GM23338 (cell line): ENCODE measurements at regions not wholly inside any gene's neighbourhood (a gene's known extent, or its start where the extent isn't known, plus 50 kb on each side); places are given as distances from the start of the nearest gene placed in this dataset.

ENCODE experiments used
- ATAC-seq: fragments of 200-7000 bp; cut with Tn5 transposase; 3 replicates; pipeline ENCODE4 v1.9.1; 2020
- DNase-seq: peaks from one replicate; pipeline ENCODE4 v3.0.0-alpha.2; 2015; ENCODE audit warnings: low spot score
- H2AFZ ChIP-seq: fragments of 200-600 bp; sonication (generic); 2 replicates; pipeline ENCODE4 v1.8.0; 2016; ENCODE audit warnings: antibody characterized with exemption, mild to moderate bottlenecking, moderate library complexity
- H3F3A ChIP-seq: fragments of 200-600 bp; sonication (generic); replicated peaks from 2 replicates; pipeline ENCODE4 v1.8.0; 2017; ENCODE audit warnings: antibody characterized with exemption, mixed run types, low read depth
- H3K27ac ChIP-seq: fragments of 200-600 bp; sonication (generic); 2 replicates; pipeline ENCODE4 v1.6.1; 2016; ENCODE audit warnings: low read depth
- H3K27me3 ChIP-seq: fragments of 200-600 bp; sonication (generic); 2 replicates; pipeline ENCODE4 v1.8.0; 2016; ENCODE audit warnings: mild to moderate bottlenecking, mixed run types, moderate library complexity; ENCODE audit not compliant: insufficient read depth
- H3K36me3 ChIP-seq: fragments of 200-600 bp; sonication (generic); 2 replicates; pipeline ENCODE4 v1.8.0; 2016; ENCODE audit warnings: mild to moderate bottlenecking; ENCODE audit not compliant: insufficient read depth
- H3K4me1 ChIP-seq: fragments of 200-600 bp; sonication (generic); 2 replicates; pipeline ENCODE4 v1.8.0; 2016; ENCODE audit warnings: mild to moderate bottlenecking, moderate library complexity; ENCODE audit not compliant: insufficient read depth
- H3K4me2 ChIP-seq: fragments of 200-600 bp; sonication (generic); 2 replicates; pipeline ENCODE4 v1.7.1; 2017; ENCODE audit warnings: mixed run types
- H3K4me3 ChIP-seq: fragments of 200-600 bp; sonication (generic); 2 replicates; pipeline ENCODE4 v1.6.1; 2016; ENCODE audit warnings: mixed run types
- H3K79me2 ChIP-seq: fragments of 200-600 bp; sonication (generic); replicated peaks from 2 replicates; pipeline ENCODE4 v1.8.0; 2017; ENCODE audit warnings: mild to moderate bottlenecking; ENCODE audit not compliant: insufficient read depth
- H3K9me2 ChIP-seq: fragments of 200-600 bp; sonication (generic); 2 replicates; pipeline ENCODE4 v1.8.0; 2017; ENCODE audit not compliant: insufficient read depth
- H4K20me1 ChIP-seq: fragments of 200-600 bp; sonication (generic); replicated peaks from 2 replicates; pipeline ENCODE4 v1.8.0; 2017; ENCODE audit warnings: mild to moderate bottlenecking; ENCODE audit not compliant: insufficient read depth
- H3K27ac Mint-ChIP-seq: 2 replicates; pipeline ENCODE4 v1.8.0; 2020; ENCODE audit warnings: inconsistent platforms, mild to moderate bottlenecking, moderate library complexity, mixed read lengths
- H3K27me3 Mint-ChIP-seq: 3 replicates; pipeline ENCODE4 v1.8.0; 2022; ENCODE audit warnings: low read depth, mild to moderate bottlenecking, moderate library complexity, mixed read lengths, inconsistent platforms; ENCODE audit not compliant: insufficient read depth, poor library complexity
- H3K36me3 Mint-ChIP-seq: 3 replicates; pipeline ENCODE4 v1.8.0; 2021; ENCODE audit warnings: low read depth, mild to moderate bottlenecking, inconsistent platforms, moderate library complexity, mixed read lengths
- H3K4me1 Mint-ChIP-seq: 3 replicates; pipeline ENCODE4 v1.8.0; 2020; ENCODE audit warnings: mild to moderate bottlenecking, inconsistent platforms, mixed read lengths
- H3K4me3 Mint-ChIP-seq: 3 replicates; pipeline ENCODE4 v1.8.0; 2021; ENCODE audit warnings: moderate library complexity, mild to moderate bottlenecking, inconsistent platforms, mixed read lengths
- H3K9me3 Mint-ChIP-seq: 3 replicates; pipeline ENCODE4 v1.8.0; 2020; ENCODE audit warnings: moderate library complexity, mild to moderate bottlenecking, inconsistent platforms, mixed read lengths
- CREB1 ChIP-seq: fragments of 250-450 bp; sonication (Bioruptor Pico); IDR thresholded peaks from 2 replicates; pipeline ENCODE4 v1.5.0; 2020; ENCODE audit warnings: low read depth, mild to moderate bottlenecking, moderate library complexity
- EZH2 ChIP-seq: fragments of 200-600 bp; sonication (generic); IDR thresholded peaks from one replicate; pipeline ENCODE4 v1.8.0; 2017; ENCODE audit warnings: antibody characterized with exemption, mild to moderate bottlenecking, low read depth; ENCODE audit not compliant: unreplicated experiment
- NANOG ChIP-seq: IDR thresholded peaks from 2 replicates; pipeline ENCODE4 v1.6.1; 2016; ENCODE audit warnings: antibody characterized with exemption, borderline replicate concordance
- POLR2AphosphoS5 ChIP-seq: IDR thresholded peaks from 2 replicates; pipeline ENCODE4 v1.6.1; 2016; ENCODE audit warnings: antibody characterized with exemption, low read depth
- ZNF114 ChIP-seq: fragments of 250-450 bp; sonication (Bioruptor Pico); IDR thresholded peaks from 2 replicates; pipeline ENCODE4 v1.5.0; 2020; ENCODE audit warnings: mild to moderate bottlenecking, moderate library complexity
- ZNF331 ChIP-seq: fragments of 250-450 bp; sonication (Bioruptor Pico); IDR thresholded peaks from 2 replicates; pipeline ENCODE4 v1.5.0; 2020; ENCODE audit warnings: low read depth, mild to moderate bottlenecking, moderate library complexity
- TF ChIP-seq, protein P1 (sequence below), 2 experiments: fragments of 200-600 bp in 1 of 2; sonication (generic) in 1 of 2; conservative IDR thresholded peaks; 2 replicates each; pipeline versions ENCODE4 v1.5.1 to v1.6.1; 2016 to 2017; ENCODE audit warnings: antibody characterized with exemption in 2 of 2, low read depth in 2 of 2, mild to moderate bottlenecking in 2 of 2, moderate library complexity in 1 of 2
- TF ChIP-seq, protein P2 (sequence below): IDR thresholded peaks from one replicate; pipeline ENCODE4 v1.6.1; 2018; ENCODE audit warnings: antibody characterized with exemption; ENCODE audit not compliant: unreplicated experiment

DNA sequence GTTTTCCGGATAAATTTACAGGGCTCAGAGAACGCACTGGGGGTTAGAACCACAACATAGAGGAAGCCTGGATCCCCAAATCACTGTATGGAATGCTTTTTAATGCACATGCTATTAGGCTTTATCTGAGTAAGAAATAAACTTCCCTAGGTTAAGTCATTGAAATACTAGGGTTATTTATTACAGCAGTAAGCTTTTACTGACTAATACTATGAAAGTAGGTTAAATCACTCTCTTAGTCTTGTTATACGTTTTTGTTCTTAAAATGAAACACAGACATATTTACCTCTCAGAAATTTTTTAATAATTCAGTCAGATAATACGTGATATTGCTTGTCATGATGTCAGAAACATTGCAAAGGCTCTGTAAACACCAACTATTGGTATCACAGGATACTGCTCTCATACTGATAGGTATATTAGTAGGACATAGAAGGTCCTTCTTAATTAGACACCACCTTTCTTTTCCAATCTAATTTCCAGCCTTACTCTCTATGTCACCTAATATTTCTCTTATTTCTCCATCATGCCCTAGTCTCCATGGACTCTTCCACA lies 162.7 kb upstream of the NYAP2 start:
- ATAC-seq: no peak
- Histone ChIP-seq H3K4me3 (no peak overlapping the region), H3F3A (no peaks in the 10 kb centered on the region), H2AFZ (no peak overlapping the region), H3K4me2 (no peak overlapping the region), H3K9me2 (no peaks in the 10 kb centered on the region), H3K27me3 (no peaks in the 10 kb centered on the region), H3K27ac (no peak overlapping the region), H3K36me3 (no peaks in the 10 kb centered on the region), H3K79me2 (no peaks in the 10 kb centered on the region), H4K20me1 (no peaks in the 10 kb centered on the region), H3K4me1 (no peaks in the 10 kb centered on the region)
- TF ChIP-seq, protein P1, sequence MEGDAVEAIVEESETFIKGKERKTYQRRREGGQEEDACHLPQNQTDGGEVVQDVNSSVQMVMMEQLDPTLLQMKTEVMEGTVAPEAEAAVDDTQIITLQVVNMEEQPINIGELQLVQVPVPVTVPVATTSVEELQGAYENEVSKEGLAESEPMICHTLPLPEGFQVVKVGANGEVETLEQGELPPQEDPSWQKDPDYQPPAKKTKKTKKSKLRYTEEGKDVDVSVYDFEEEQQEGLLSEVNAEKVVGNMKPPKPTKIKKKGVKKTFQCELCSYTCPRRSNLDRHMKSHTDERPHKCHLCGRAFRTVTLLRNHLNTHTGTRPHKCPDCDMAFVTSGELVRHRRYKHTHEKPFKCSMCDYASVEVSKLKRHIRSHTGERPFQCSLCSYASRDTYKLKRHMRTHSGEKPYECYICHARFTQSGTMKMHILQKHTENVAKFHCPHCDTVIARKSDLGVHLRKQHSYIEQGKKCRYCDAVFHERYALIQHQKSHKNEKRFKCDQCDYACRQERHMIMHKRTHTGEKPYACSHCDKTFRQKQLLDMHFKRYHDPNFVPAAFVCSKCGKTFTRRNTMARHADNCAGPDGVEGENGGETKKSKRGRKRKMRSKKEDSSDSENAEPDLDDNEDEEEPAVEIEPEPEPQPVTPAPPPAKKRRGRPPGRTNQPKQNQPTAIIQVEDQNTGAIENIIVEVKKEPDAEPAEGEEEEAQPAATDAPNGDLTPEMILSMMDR (conservative IDR thresholded peaks at IDR 0.05; ENCODE audit: low read depth in 2 of 2): no peak
- TF ChIP-seq CREB1 (no peak), POLR2AphosphoS5 (no peak), ZNF114 (CRISPR knock-in tag) (no peak), ZNF331 (no peak), NANOG (no peak)
- TF ChIP-seq, protein P2, sequence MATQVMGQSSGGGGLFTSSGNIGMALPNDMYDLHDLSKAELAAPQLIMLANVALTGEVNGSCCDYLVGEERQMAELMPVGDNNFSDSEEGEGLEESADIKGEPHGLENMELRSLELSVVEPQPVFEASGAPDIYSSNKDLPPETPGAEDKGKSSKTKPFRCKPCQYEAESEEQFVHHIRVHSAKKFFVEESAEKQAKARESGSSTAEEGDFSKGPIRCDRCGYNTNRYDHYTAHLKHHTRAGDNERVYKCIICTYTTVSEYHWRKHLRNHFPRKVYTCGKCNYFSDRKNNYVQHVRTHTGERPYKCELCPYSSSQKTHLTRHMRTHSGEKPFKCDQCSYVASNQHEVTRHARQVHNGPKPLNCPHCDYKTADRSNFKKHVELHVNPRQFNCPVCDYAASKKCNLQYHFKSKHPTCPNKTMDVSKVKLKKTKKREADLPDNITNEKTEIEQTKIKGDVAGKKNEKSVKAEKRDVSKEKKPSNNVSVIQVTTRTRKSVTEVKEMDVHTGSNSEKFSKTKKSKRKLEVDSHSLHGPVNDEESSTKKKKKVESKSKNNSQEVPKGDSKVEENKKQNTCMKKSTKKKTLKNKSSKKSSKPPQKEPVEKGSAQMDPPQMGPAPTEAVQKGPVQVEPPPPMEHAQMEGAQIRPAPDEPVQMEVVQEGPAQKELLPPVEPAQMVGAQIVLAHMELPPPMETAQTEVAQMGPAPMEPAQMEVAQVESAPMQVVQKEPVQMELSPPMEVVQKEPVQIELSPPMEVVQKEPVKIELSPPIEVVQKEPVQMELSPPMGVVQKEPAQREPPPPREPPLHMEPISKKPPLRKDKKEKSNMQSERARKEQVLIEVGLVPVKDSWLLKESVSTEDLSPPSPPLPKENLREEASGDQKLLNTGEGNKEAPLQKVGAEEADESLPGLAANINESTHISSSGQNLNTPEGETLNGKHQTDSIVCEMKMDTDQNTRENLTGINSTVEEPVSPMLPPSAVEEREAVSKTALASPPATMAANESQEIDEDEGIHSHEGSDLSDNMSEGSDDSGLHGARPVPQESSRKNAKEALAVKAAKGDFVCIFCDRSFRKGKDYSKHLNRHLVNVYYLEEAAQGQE: no peak
- no peaks in the 10 kb centered on the region for H3K4me1 Mint-ChIP-seq
- H3K4me3 Mint-ChIP-seq: no peak overlapping the region
- DNase-seq: no peak
- no peak overlapping the region for H3K27ac Mint-ChIP-seq
- no peaks in the 10 kb centered on the region for H3K9me3 Mint-ChIP-seq
- H3K36me3 Mint-ChIP-seq: no peaks in the 10 kb centered on the region
- H3K27me3 Mint-ChIP-seq: no peaks in the 10 kb centered on the region

DNA sequence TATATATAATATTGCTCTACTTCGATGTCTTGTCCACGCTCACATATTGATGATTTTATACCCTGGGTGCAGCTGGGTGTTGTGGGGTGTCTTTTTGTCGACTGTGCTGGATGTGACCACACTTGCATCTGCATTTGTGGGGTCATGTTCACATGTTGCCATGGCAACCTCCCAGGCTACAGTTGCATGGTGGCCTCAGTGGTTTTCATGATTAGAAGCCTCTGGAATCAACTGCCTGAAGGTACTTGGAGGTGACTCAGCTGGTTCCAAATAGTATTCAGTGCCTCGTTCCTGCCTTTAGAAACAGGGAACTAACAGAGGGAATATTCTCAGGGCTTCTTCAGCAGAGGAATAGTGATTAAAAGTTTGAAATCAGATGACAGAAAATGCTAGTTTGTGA lies 166.3 kb upstream of the NYAP2 start:
- H3K4me2 ChIP-seq: no peak overlapping the region
- no peaks in the 10 kb centered on the region; the same call in 2 of the 3 replicates for H3K9me3 Mint-ChIP-seq
- H4K20me1 ChIP-seq: no peaks in the 10 kb centered on the region
- H3K9me2 ChIP-seq: no peaks in the 10 kb centered on the region
- no peak overlapping the region for H2AFZ ChIP-seq
- H3K79me2 ChIP-seq: no peaks in the 10 kb centered on the region
- peak overlapping the region; percentile 68; the same call in 1 of the 2 replicates for H3K27ac Mint-ChIP-seq
- H3K4me3 ChIP-seq: no peak overlapping the region
- no peak overlapping the region for H3K4me3 Mint-ChIP-seq
- no peaks in the 10 kb centered on the region for H3K4me1 ChIP-seq
- TF ChIP-seq EZH2 (no peak), POLR2AphosphoS5 (no peak)
- no peaks in the 10 kb centered on the region for H3K27me3 ChIP-seq
- H3K27me3 Mint-ChIP-seq: peaks cover 3% of the 10 kb centered on the region
- ATAC-seq (no peak), DNase-seq (peak; percentile 2)
- H3K27ac ChIP-seq: no peak overlapping the region
- no peaks in the 10 kb centered on the region for H3F3A ChIP-seq
- H3K36me3 Mint-ChIP-seq: no peaks in the 10 kb centered on the region
- no peaks in the 10 kb centered on the region for H3K36me3 ChIP-seq
- no peaks in the 10 kb centered on the region for H3K4me1 Mint-ChIP-seq
